HG03575 (cell line): ENCODE measurements at regions not wholly inside any gene's neighbourhood (a gene's known extent, or its start where the extent isn't known, plus 50 kb on each side); places are given as distances from the start of the nearest gene placed in this dataset.
"Not testable (repeated sequence)": the region's sequence is repeated elsewhere in the genome, so short reads cannot be mapped to it uniquely, and the experiment has no call there.

Source experiments
- ATAC-seq: cut with Tn5 transposase; IDR thresholded peaks from one replicate; pipeline ENCODE4 v1.9.1; 2021; ENCODE audit not compliant: unreplicated experiment, insufficient number of reproducible peaks, low FRiP score; ENCODE audit errors: extremely low read depth

- no peak for ATAC-seq
Measured at GRCh38 chr10:124325633-124325914, 93.1 kb downstream of the OAT start.

GRCh38 chr10:124324856-124325632, 93.7 kb downstream of the OAT start:
- no peak for ATAC-seq

- no peak for ATAC-seq
Measured at GRCh38 chr10:124324451-124324850, 94.3 kb downstream of the OAT start.

GRCh38 chr10:124323806-124324205, 94.9 kb downstream of the OAT start:
- ATAC-seq, result no peak

DNA sequence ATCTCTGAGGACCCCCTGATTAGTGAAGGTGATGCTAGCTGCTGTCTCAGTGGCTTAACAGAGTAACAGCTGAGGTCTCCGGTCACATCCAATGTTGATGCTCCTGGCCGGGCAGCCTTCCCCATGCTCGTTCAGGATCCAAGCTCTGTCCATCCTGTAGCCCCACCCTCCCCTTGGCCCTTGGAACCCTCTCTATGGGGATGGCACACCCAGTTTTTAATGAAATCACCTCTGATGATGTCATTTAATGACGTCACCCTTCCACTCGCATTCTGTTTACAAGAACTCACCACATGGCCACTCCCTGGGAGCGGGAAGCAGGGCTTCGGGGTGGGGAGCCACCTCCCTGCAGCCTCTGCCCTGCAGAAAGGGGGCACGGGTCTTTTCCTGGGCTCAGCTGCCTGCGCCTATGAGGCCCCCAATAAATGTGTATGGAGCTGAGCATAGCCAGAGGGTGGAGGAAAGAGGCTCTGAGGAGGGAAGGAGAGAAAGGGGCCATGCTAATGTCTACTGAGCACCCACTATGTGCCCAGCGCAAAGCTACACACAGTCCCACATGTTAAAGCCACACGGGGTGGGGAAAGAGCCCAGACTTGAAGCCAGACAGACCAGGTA, 95.5 kb downstream of the OAT start:
- no peak for ATAC-seq

GRCh38 chr10:124322191-124322980, 96.3 kb downstream of the OAT start:
- ATAC-seq, result no peak

GRCh38 chr10:124321433-124322089, 97.2 kb downstream of the OAT start:
- ATAC-seq, result no peak

GRCh38 chr10:124320778-124321432, 97.8 kb downstream of the OAT start:
- no peak for ATAC-seq

DNA sequence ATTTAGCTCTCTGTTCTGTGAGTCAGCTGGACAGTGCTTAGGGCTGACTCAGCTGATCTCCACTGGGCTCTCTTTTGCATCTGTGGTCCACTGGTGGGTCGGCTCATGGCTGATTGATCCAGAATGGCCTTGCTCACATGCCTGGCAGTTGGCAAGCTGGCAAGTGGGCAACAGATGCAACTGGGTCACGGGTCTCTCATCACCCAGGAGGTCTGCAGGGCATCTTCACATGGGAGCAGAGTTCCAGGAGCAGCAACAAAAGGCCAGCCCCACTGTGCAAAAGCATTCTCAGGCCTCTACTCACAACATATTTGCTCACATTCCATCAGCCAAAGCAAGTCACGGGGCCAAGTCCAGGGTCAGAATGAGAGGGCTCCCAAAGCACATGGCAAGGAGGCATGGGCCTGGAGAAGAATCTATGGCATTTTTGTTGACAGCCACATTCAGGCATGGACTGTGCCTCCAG, 98.8 kb downstream of the OAT start:
- ATAC-seq, result no peak

GRCh38 chr10:124319520-124319919, 99.2 kb downstream of the OAT start:
- ATAC-seq, result not testable (repeated sequence)

DNA sequence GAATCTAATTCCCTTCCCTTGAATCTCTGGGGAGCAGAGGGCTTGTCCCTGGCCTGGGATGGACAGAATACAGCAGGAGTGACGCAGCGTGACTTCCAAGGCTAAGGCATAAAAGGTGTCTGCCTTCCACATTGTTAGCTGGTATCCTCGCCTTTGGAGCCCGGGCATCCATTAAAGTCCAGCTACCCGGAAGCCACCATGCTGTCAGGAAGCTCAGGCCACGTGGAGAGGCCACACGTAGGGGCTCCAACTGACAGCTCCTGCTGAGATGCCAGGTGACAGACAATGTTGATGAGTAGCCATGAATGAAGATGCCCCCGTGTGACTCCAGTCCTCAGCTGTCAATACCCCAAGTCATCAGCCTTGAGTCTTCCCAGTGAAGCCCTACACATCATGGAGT, 99.9 kb downstream of the OAT start:
- no peak for ATAC-seq

DNA sequence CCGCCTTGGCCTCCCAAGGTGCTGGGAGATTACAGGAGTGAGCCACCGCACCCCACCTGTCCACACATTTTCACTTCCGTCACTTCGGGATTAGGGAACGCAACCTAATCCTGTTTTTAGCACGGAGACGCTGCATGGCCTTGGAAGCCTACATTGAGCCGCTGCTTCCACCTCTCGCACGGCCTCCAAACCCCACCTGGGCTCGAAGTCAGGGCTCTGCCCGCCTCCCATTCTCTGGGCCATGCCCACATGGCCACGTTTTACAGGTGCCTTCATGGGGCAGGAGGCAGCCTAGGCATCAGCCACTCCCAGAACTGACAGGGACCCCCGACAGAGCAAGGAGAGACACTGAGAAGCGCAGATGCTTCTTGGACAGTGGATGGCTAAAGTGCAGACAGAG, 100.6 kb downstream of the OAT start:
- ATAC-seq, result no peak

DNA sequence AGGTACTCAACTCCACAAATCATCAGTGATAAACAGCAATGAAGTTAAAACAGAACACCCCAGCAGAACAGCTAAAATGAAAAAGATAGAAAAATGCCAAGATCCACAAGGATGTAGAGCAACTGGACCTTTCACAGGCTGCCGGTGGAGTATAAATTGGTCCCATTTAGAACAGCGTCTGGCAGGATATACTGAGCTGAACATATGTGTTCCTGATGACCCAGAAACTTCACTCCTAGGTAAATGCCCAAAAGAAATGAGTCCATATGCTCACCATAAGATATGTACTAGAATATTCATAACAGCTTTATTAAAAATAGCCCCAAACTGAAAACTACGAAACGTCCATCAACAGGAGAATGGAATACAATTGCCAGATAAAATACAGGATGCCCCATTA, 102.4 kb downstream of the OAT start:
- ATAC-seq, result no peak

DNA sequence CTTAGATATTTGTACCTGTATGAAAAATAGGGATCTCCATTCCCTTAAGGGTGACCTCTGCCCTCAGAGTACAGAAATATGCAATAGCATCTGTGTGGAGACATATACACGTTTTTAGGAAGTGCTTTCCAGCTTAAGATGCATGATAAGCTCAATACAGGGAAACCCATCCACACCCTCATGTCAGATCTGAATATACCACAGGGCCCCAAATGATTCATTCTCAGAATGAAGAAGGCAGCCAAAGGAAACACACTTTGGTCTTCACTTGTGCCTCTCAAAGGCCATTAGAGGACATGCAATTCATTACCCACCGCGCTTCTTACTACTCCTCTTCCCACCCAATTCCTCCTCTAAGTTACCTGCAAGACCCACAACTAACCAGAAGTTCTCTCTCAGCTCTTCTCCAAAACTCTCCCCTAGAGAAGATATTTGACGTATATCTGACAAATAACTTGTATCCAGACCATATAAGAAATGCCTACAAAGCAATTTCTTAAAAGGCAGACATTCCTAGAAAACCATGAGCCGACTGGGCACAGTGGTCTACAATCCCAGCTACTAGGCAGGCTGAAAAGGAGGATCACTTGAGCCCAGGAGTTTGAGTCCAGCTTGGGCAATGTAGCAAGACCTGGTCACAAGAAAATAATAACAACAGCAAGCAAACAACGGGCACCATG, 103.0 kb downstream of the OAT start:
- ATAC-seq, result no peak

DNA sequence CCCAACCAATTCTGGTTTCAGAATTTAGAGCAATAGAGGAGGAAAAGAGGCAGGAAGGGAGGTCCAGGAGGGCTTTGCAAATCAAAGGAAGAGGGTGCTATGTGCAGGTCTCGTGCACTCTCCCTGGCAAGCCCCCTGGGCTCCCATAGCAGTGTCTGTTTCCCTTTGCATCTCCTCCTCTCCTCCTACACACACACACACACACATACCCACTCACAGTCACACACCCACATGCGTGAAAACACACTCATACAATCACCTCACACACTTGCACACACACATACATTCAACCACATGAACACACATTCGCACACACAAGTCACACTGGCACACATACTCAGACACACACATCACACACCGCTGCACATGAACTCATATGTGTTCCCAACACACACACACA, 105.3 kb downstream of the OAT start:
- ATAC-seq, result no peak

- no peak for ATAC-seq
Measured at GRCh38 chr10:124308811-124309210, 109.9 kb downstream of the OAT start.

GRCh38 chr10:124308056-124308645, 110.6 kb downstream of the OAT start:
- no peak for ATAC-seq

DNA sequence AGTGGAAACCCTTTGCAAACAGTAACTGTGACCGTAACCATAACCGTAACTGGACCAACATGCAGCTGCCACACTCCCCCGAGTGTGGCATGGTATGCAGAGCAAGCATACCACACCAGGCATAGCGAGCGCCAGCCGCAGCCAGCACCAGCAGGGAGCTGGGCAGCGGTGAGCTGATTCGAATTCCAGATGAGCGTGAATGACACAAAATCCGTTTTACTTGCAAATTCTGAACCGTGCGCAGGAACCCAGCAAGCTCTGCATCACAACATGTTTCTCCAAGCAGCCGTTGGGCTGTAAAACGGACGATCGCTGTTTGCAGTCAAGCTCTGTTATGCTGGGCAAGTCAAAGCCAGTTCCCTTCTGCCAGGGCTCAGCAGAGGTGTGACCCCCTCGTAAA, 111.1 kb downstream of the OAT start:
- no peak for ATAC-seq
